HCT116 (cell line): ENCODE measurements at regions not wholly inside any gene's neighbourhood (a gene's known extent, or its start where the extent isn't known, plus 50 kb on each side); places are given as distances from the start of the nearest gene placed in this dataset.

Experiments
- ATAC-seq: fragments of 200-7000 bp; cut with Tn5 transposase; 2 replicates; pipeline ENCODE4 v1.9.1; 2020; ENCODE audit warnings: mild to moderate bottlenecking, moderate library complexity
- BruUV-seq: library from RNA; stranded (reverse); fragments of 400-500 nt; replicated peaks from 2 replicates; lab custom pipeline; 2021; lab: Mats Ljungman, UMichigan
- CTCF ChIA-PET: fragments of 300-600 bp; sonication (Branson Sonifier 250); formaldehyde crosslinking; loops from one replicate; lab custom pipeline; 2021; ENCODE audit warnings: antibody characterized with exemption; lab: Charles Lee
- POLR2A ChIA-PET: fragments of 300-600, 350-600 bp; sonication (Branson Sonifier 250); formaldehyde crosslinking; loops from one replicate; lab custom pipeline; 2021; ENCODE audit warnings: antibody characterized with exemption; lab: Charles Lee
- RAD21 ChIA-PET, 2 experiments: fragments of 300-600 bp; sonication (Branson Sonifier 250); formaldehyde crosslinking; loops; one replicate each; lab custom pipeline; 2023; ENCODE audit warnings: low total read pairs in 2 of 2; ENCODE audit not compliant: uncharacterized antibody in 2 of 2, unreplicated experiment in 2 of 2, low non-redundant PET in 1 of 2; lab: Charles Lee
- DNase-seq: peaks from one replicate; pipeline ENCODE4 v3.0.0-alpha.2; 2010; ENCODE audit warnings: low read depth, low spot score
- H2AFZ ChIP-seq: fragments of 200-600 bp; shearing (Covaris generic), sonication (generic); 2 replicates; pipeline ENCODE4 v1.6.1; 2017; ENCODE audit warnings: low read depth, mixed run types, mixed read lengths, antibody characterized with exemption, low read length; ENCODE audit not compliant: poor library complexity, severe bottlenecking
- H3K27ac ChIP-seq: 2 replicates; pipeline ENCODE4 v1.5.1; 2012; ENCODE audit warnings: low read depth, low read length
- H3K27me3 ChIP-seq: fragments of 200-600 bp; sonication (generic); 2 replicates; pipeline ENCODE4 v1.6.1; 2016; ENCODE audit warnings: mixed run types, low read length, mixed read lengths; ENCODE audit not compliant: insufficient read depth
- H3K36me3 ChIP-seq, 2 experiments: fragments of 200-500 bp in 1 of 2; fragments of 200-600 bp in 1 of 2; sonication (Bioruptor generic) in 1 of 2; sonication (generic) in 1 of 2; 2 replicates each; pipeline versions ENCODE4 v1.5.1 to v1.6.1; 2014 to 2016; ENCODE audit warnings: low read length in 2 of 2, inconsistent platforms in 1 of 2, mixed read lengths in 1 of 2, mixed run types in 1 of 2; ENCODE audit not compliant: insufficient read depth in 2 of 2, control insufficient read depth in 1 of 2
- H3K4me1 ChIP-seq, 2 experiments: fragments of 200-600 bp in 1 of 2; sonication (generic) in 1 of 2; 2 replicates each; pipeline versions ENCODE4 v1.5.1 to v1.6.1; 2012 to 2017; ENCODE audit warnings: low read length in 2 of 2, inconsistent platforms in 1 of 2, mild to moderate bottlenecking in 1 of 2, mixed read lengths in 1 of 2, mixed run types in 1 of 2, moderate library complexity in 1 of 2; ENCODE audit not compliant: insufficient read depth in 2 of 2, control insufficient read depth in 1 of 2
- H3K4me2 ChIP-seq: fragments of 200-600 bp; sonication (generic); 2 replicates; pipeline ENCODE4 v1.6.1; 2017; ENCODE audit warnings: mixed run types, low read length, mixed read lengths
- H3K4me3 ChIP-seq, 2 experiments: fragments of 200-600 bp in 1 of 2; sonication (generic) in 1 of 2; replicated peaks in 1 of 2; 2 replicates each; pipeline ENCODE4 v1.5.1; 2011 to 2016; ENCODE audit warnings: low read length in 2 of 2, control low read depth in 1 of 2, low read depth in 1 of 2, mild to moderate bottlenecking in 1 of 2, mixed read lengths in 1 of 2, mixed run types in 1 of 2
- H3K79me2 ChIP-seq: fragments of 200-600 bp; sonication (generic); 2 replicates; pipeline ENCODE4 v1.6.1; 2017; ENCODE audit warnings: mild to moderate bottlenecking, mixed run types, low read length, moderate library complexity, mixed read lengths; ENCODE audit not compliant: insufficient read depth
- H3K9ac ChIP-seq: fragments of 200-600 bp; sonication (generic); 2 replicates; pipeline ENCODE4 v1.6.1; 2016; ENCODE audit warnings: low read length, mixed read lengths
- H3K9me2 ChIP-seq: fragments of 200-600 bp; sonication (generic), shearing (Covaris generic); 2 replicates; pipeline ENCODE4 v1.6.1; 2017; ENCODE audit warnings: mixed run types, mild to moderate bottlenecking, moderate library complexity; ENCODE audit not compliant: insufficient read depth
- H3K9me3 ChIP-seq, 2 experiments: fragments of 200-500 bp in 1 of 2; fragments of 200-600 bp in 1 of 2; sonication (Bioruptor generic) in 1 of 2; sonication (generic) in 1 of 2; 2 replicates each; pipeline ENCODE4 v1.6.1; 2014 to 2017; ENCODE audit warnings: low read length in 2 of 2, mixed read lengths in 2 of 2, inconsistent platforms in 1 of 2, low read depth in 1 of 2, mild to moderate bottlenecking in 1 of 2, mixed run types in 1 of 2, moderate library complexity in 1 of 2; ENCODE audit not compliant: control insufficient read depth in 1 of 2, insufficient read depth in 1 of 2
- H4K20me1 ChIP-seq: fragments of 200-600 bp; sonication (generic), shearing (Covaris generic); 2 replicates; pipeline ENCODE4 v1.6.1; 2017; ENCODE audit warnings: mixed run types, mild to moderate bottlenecking, moderate library complexity; ENCODE audit not compliant: insufficient read depth
- ATF3 ChIP-seq: IDR thresholded peaks from 2 replicates; pipeline ENCODE4 v1.6.1; 2012
- CBX3 ChIP-seq: IDR thresholded peaks from 2 replicates; pipeline ENCODE4 v1.6.1; 2012; ENCODE audit warnings: low read depth
- CEBPB ChIP-seq: IDR thresholded peaks from 2 replicates; pipeline ENCODE4 v1.6.1; 2012; ENCODE audit warnings: low read depth
- CTCF ChIP-seq, 3 experiments: fragments of 200-600 bp in 1 of 3; sonication (generic) in 1 of 3; IDR thresholded peaks in 2 of 3; conservative IDR thresholded peaks in 1 of 3; 2 replicates each; pipeline ENCODE4 v1.5.1; 2012 to 2017; ENCODE audit warnings: low read depth in 2 of 3, low read length in 2 of 3, antibody characterized with exemption in 1 of 3, borderline replicate concordance in 1 of 3, control low read depth in 1 of 3, mild to moderate bottlenecking in 1 of 3, mixed read lengths in 1 of 3, mixed run types in 1 of 3, moderate library complexity in 1 of 3; ENCODE audit not compliant: insufficient read depth in 1 of 3
- ELF1 ChIP-seq: IDR thresholded peaks from 2 replicates; pipeline ENCODE4 v1.6.1; 2012; ENCODE audit warnings: low read depth, borderline replicate concordance
- FOSL1 ChIP-seq: IDR thresholded peaks from 2 replicates; pipeline ENCODE4 v1.6.1; 2012; ENCODE audit warnings: low read depth
- MAX ChIP-seq: IDR thresholded peaks from 2 replicates; pipeline ENCODE4 v1.6.1; 2012
- POLR2AphosphoS5 ChIP-seq: IDR thresholded peaks from 2 replicates; pipeline ENCODE4 v1.6.1; 2011; ENCODE audit warnings: mild to moderate bottlenecking, low read depth, low read length, moderate library complexity
- RAD21 ChIP-seq: IDR thresholded peaks from 2 replicates; pipeline ENCODE4 v1.6.1; 2012; ENCODE audit warnings: low read depth, mild to moderate bottlenecking
- ZFX ChIP-seq: fragments of 450-650 bp; IDR thresholded peaks from 2 replicates; pipeline ENCODE4 v1.6.1; 2017
- intact Hi-C: fragments of 100-400 bp; cut with micrococcal nuclease; formaldehyde crosslinking; loops from 2 replicates; pipeline ENCODE4 v1.10.0; 2022

GRCh38 chr13:82036602-82037001 lies 1695.7 kb upstream of the SPRY2 start:
- DNase-seq (no peak), ATAC-seq (no peak)
- Histone ChIP-seq H3K9me3 (no peaks in the 10 kb centered on the region), H3K4me1 (no peaks in the 10 kb centered on the region), H3K9me2 (no peaks in the 10 kb centered on the region), H2AFZ (no peak overlapping the region), H3K27me3 (no peaks in the 10 kb centered on the region), H3K4me2 (no peak overlapping the region), H3K27ac (no peak overlapping the region), H4K20me1 (no peaks in the 10 kb centered on the region), H3K9ac (no peak overlapping the region), H3K79me2 (no peaks in the 10 kb centered on the region), H3K36me3 (no peaks in the 10 kb centered on the region), H3K4me3 (no peak overlapping the region)
- ChIA-PET RAD21 (no interaction called here), CTCF (no interaction called here), POLR2A (no interaction called here)
- TF ChIP-seq ATF3 (no peak), RAD21 (no peak), FOSL1 (no peak), MAX (no peak), CEBPB (no peak), CTCF (IDR thresholded peaks at IDR 0.05 in 2 of 3, conservative IDR thresholded peaks at IDR 0.05 in 1 of 3; ENCODE audit: borderline replicate concordance in 1 of 3, insufficient read depth in 1 of 3, low read depth in 2 of 3, low read length in 2 of 3) (no peak), ELF1 (no peak), CBX3 (no peak), ZFX (no peak), POLR2AphosphoS5 (no peak)
- no TSS peak for BruUV-seq
- intact Hi-C loops = no loop called here
